GM23338 (cell line): ENCODE measurements at regions not wholly inside any gene's neighbourhood (a gene's known extent, or its start where the extent isn't known, plus 50 kb on each side); places are given as distances from the start of the nearest gene placed in this dataset.

Experiments
- CTCF ChIP-seq, 2 experiments: fragments of 200-600 bp in 1 of 2; sonication (generic) in 1 of 2; conservative IDR thresholded peaks; 2 replicates each; pipeline versions ENCODE4 v1.5.1 to v1.6.1; 2016 to 2017; ENCODE audit warnings: antibody characterized with exemption in 2 of 2, low read depth in 2 of 2, mild to moderate bottlenecking in 2 of 2, moderate library complexity in 1 of 2
- ETS1 ChIP-seq: IDR thresholded peaks from 2 replicates; pipeline ENCODE4 v1.6.1; 2016; ENCODE audit warnings: antibody characterized with exemption
- EZH2 ChIP-seq: fragments of 200-600 bp; sonication (generic); IDR thresholded peaks from one replicate; pipeline ENCODE4 v1.8.0; 2017; ENCODE audit warnings: antibody characterized with exemption, mild to moderate bottlenecking, low read depth; ENCODE audit not compliant: unreplicated experiment
- EZH2phosphoT487 ChIP-seq: fragments of 200-600 bp; sonication (generic); IDR thresholded peaks from one replicate; pipeline ENCODE4 v1.8.1; 2018; ENCODE audit warnings: antibody characterized with exemption; ENCODE audit not compliant: unreplicated experiment
- JUNB ChIP-seq: IDR thresholded peaks from one replicate; pipeline ENCODE4 v1.6.1; 2016; ENCODE audit warnings: antibody characterized with exemption; ENCODE audit not compliant: unreplicated experiment
- POLR2AphosphoS5 ChIP-seq: IDR thresholded peaks from 2 replicates; pipeline ENCODE4 v1.6.1; 2016; ENCODE audit warnings: antibody characterized with exemption, low read depth
- REST ChIP-seq: IDR thresholded peaks from one replicate; pipeline ENCODE4 v1.6.1; 2018; ENCODE audit warnings: antibody characterized with exemption; ENCODE audit not compliant: unreplicated experiment
- ZNF114 ChIP-seq: fragments of 250-450 bp; sonication (Bioruptor Pico); IDR thresholded peaks from 2 replicates; pipeline ENCODE4 v1.5.0; 2020; ENCODE audit warnings: mild to moderate bottlenecking, moderate library complexity
- ZNF331 ChIP-seq: fragments of 250-450 bp; sonication (Bioruptor Pico); IDR thresholded peaks from 2 replicates; pipeline ENCODE4 v1.5.0; 2020; ENCODE audit warnings: low read depth, mild to moderate bottlenecking, moderate library complexity

GRCh38 chr16:85289760-85290625, 177.7 kb upstream of the CIBAR2 start:
- TF ChIP-seq CTCF (conservative IDR thresholded peaks at IDR 0.05; ENCODE audit: low read depth in 2 of 2), result no peak
- no peak for TF ChIP-seq EZH2
- no peak for TF ChIP-seq EZH2phosphoT487
- no peak for TF ChIP-seq POLR2AphosphoS5
- no peak for TF ChIP-seq ZNF331
- no peak for TF ChIP-seq JUNB
- no peak for TF ChIP-seq REST
- no peak for TF ChIP-seq ETS1
- TF ChIP-seq ZNF114, result no peak
